ENCODE measurements at regions not wholly inside any gene's neighbourhood (a gene's known extent, or its start where the extent isn't known, plus 50 kb on each side); places are given as distances from the start of the nearest gene placed in this dataset.
A peak's percentile ranks its signal among the peaks of the same experiment; 100 is the strongest.

- DNase-seq: no peak
- H3K36me3 ChIP-seq: no peaks in the 10 kb centered on the region
- intact Hi-C loops (cut with DNase I; ENCODE audit: low total_unique reads): no loop called here
- no peak for TF ChIP-seq CTCF (IDR thresholded peaks at IDR 0.05)
- H3K27me3 ChIP-seq: no peaks in the 10 kb centered on the region
- no peak overlapping the region for H3K4me3 ChIP-seq
- H3K4me1 ChIP-seq: peaks cover 0 to 25% (median 12%) of the 10 kb centered on the region in 4 donors
- no peaks in the 10 kb centered on the region for H3K9me3 ChIP-seq
- peak overlapping the region in 1 of 2 donors; percentile 63 for H3K27ac ChIP-seq
Measured at GRCh38 chr6:119445666-119446065, 96.1 kb upstream of the MAN1A1 start.

- no peak overlapping the region for H3K27ac ChIP-seq
- H3K27me3 ChIP-seq: no peaks in the 10 kb centered on the region
- intact Hi-C loops (cut with DNase I; ENCODE audit: low total_unique reads): no loop called here
- TF ChIP-seq CTCF (IDR thresholded peaks at IDR 0.05): no peak
- no peaks in the 10 kb centered on the region for H3K36me3 ChIP-seq
- peaks cover 0 to 25% (median 12%) of the 10 kb centered on the region in 4 donors for H3K4me1 ChIP-seq
- no peak overlapping the region for H3K4me3 ChIP-seq
- no peaks in the 10 kb centered on the region for H3K9me3 ChIP-seq
- DNase-seq: no peak
Measured at GRCh38 chr6:119444642-119445557, 95.3 kb upstream of the MAN1A1 start.

- no peak for TF ChIP-seq CTCF (IDR thresholded peaks at IDR 0.05)
- DNase-seq: no peak
- H3K4me3 ChIP-seq: no peak overlapping the region
- peaks cover 0 to 25% (median 12%) of the 10 kb centered on the region in 4 donors for H3K4me1 ChIP-seq
- H3K27me3 ChIP-seq: no peaks in the 10 kb centered on the region
- no peaks in the 10 kb centered on the region for H3K36me3 ChIP-seq
- H3K27ac ChIP-seq: no peak overlapping the region
- intact Hi-C loops (cut with DNase I; ENCODE audit: low total_unique reads): no loop called here
- no peaks in the 10 kb centered on the region for H3K9me3 ChIP-seq
Measured at GRCh38 chr6:119443993-119444641, 94.6 kb upstream of the MAN1A1 start.

GRCh38 chr6:119442776-119443184 lies 93.2 kb upstream of the MAN1A1 start:
- Histone ChIP-seq H3K4me3 (no peak overlapping the region), H3K27me3 (no peaks in the 10 kb centered on the region), H3K27ac (no peak overlapping the region), H3K36me3 (no peaks in the 10 kb centered on the region), H3K9me3 (no peaks in the 10 kb centered on the region), H3K4me1 (peaks cover 0 to 25% (median 12%) of the 10 kb centered on the region in 4 donors)
- no peak for TF ChIP-seq CTCF (IDR thresholded peaks at IDR 0.05)
- intact Hi-C loops (cut with DNase I; ENCODE audit: low total_unique reads): no loop called here
- DNase-seq: peak in 1 of 2 donors; percentile 56

- no peak for DNase-seq
- no peaks in the 10 kb centered on the region for H3K36me3 ChIP-seq
- no peaks in the 10 kb centered on the region for H3K9me3 ChIP-seq
- H3K27me3 ChIP-seq: no peaks in the 10 kb centered on the region
- intact Hi-C loops (cut with DNase I; ENCODE audit: low total_unique reads): no loop called here
- H3K4me1 ChIP-seq: peaks cover 0 to 9% (median 5%) of the 10 kb centered on the region in 4 donors
- TF ChIP-seq CTCF (IDR thresholded peaks at IDR 0.05): no peak
- H3K4me3 ChIP-seq: no peak overlapping the region
- H3K27ac ChIP-seq: no peak overlapping the region
Measured at GRCh38 chr6:119440953-119441352, 91.4 kb upstream of the MAN1A1 start.

Data from tibial artery (tissue), 4 donors.